ENCODE measurements at regions not wholly inside any gene's neighbourhood (a gene's known extent, or its start where the extent isn't known, plus 50 kb on each side); places are given as distances from the start of the nearest gene placed in this dataset.
A peak's percentile ranks its signal among the peaks of the same experiment; 100 is the strongest.
"Not testable (repeated sequence)": the region's sequence is repeated elsewhere in the genome, so short reads cannot be mapped to it uniquely, and the experiment has no call there.

DNA sequence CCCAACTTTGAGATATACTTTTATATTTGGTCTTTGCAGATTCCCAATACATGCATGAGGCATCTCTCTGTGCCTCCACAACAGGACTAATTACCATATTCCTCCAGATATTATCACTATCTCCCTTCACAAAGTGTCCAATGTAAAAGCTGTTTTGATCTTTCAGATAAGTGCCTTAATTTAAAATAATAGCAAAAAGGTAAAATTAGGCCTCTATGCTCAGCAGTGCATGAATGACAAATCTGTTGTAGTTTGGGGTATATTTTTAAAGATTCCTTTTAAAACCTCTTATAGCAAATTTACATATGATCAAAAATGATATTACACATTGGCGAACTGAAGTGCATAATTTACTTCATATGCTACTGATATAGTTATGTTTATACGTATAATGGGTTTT lies 369.2 kb upstream of the CCNH start:
- Histone ChIP-seq H3K27me3 (ENCODE audit: control insufficient read depth, insufficient read depth, low read length) (no peaks in the 10 kb centered on the region), H3K36me3 (ENCODE audit: control insufficient read depth, insufficient read depth, low read length) (no peaks in the 10 kb centered on the region), H3K9me3 (replicated peaks; ENCODE audit: control insufficient read depth, low read depth, low read length) (no peaks in the 10 kb centered on the region), H3K4me3 (ENCODE audit: low read length) (no peak overlapping the region), H3K27ac (ENCODE audit: low read length) (no peak overlapping the region), H3K4me1 (ENCODE audit: control insufficient read depth, insufficient read depth, low read length) (no peaks in the 10 kb centered on the region)
- no peak for DNase-seq
- WGBS (ENCODE audit: insufficient coverage), result no CpG with 5 or more reads among the region's 2 CpGs

DNA sequence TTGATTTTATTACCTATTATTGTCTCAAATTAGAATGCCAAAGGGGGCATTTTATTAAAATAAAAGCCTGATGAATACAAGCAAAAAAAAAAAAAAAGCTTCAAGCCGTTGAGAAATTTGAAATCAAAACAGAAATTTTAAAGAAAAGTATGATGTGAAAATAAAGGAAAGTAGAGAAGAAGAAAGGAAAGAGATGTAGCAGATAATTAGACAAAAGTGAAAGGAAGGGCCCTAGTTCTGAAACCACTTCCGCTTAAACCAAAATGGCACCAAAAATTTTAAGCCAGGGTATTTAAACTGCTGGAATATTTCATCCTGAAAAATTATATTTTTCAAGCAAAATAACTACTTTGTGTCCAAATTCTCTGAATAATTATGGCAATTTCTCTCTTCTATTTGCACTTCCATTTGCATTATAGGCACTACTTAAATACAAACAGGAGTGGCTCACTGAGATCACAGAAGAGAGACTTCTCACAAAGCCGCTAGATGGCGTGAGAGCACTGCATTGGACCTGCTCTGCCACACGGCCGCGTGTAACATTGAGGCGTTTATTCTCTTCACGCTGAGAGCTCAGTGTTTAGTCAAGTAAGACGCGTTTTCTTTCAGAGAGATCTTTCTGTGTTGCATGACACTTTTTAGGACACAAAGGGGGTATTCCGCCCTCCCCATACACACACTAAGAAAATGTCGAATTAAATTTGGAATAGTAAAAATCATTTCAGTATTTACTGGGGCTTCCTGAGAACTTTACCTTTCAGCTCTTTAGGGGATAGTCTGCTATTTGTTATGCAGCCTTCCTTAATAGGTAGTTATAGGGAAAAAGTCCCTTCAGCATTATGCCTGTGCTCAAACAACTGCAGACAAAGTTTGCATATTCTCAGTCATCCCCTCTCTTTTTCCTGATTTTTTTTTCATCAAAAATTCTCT lies 368.4 kb upstream of the CCNH start:
- no peaks in the 10 kb centered on the region for H3K9me3 ChIP-seq (replicated peaks; ENCODE audit: control insufficient read depth, low read depth, low read length)
- no peaks in the 10 kb centered on the region for H3K27me3 ChIP-seq (ENCODE audit: control insufficient read depth, insufficient read depth, low read length)
- 2% methylated on average over 7 of the region's 13 CpGs for WGBS (ENCODE audit: insufficient coverage)
- H3K27ac ChIP-seq (ENCODE audit: low read length), result no peak overlapping the region
- no peaks in the 10 kb centered on the region for H3K4me1 ChIP-seq (ENCODE audit: control insufficient read depth, insufficient read depth, low read length)
- H3K4me3 ChIP-seq (ENCODE audit: low read length), result no peak overlapping the region
- H3K36me3 ChIP-seq (ENCODE audit: control insufficient read depth, insufficient read depth, low read length), result no peaks in the 10 kb centered on the region
- peak; percentile 90 for DNase-seq

DNA sequence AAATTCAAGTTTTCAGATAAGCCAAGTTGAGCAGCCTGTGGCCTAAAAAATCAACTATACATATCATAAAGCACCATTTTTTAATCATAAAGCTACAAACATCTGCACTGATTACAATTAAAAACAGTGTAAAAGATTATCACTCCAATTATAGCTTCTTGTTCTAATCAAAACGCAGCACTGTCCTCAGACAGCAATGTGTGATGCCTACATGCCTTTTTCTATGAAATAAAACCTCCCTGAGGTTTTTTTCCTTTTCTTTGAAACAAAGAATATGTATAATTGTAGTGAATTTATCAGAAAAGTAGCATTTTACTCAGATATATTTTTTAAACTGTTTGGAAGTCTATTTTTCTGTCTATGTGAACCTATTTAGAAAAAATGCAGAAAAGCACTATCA lies 366.1 kb upstream of the CCNH start:
- Histone ChIP-seq H3K36me3 (ENCODE audit: control insufficient read depth, insufficient read depth, low read length) (no peaks in the 10 kb centered on the region), H3K27me3 (ENCODE audit: control insufficient read depth, insufficient read depth, low read length) (no peaks in the 10 kb centered on the region), H3K27ac (ENCODE audit: low read length) (no peak overlapping the region), H3K9me3 (replicated peaks; ENCODE audit: control insufficient read depth, low read depth, low read length) (no peaks in the 10 kb centered on the region), H3K4me1 (ENCODE audit: control insufficient read depth, insufficient read depth, low read length) (no peaks in the 10 kb centered on the region), H3K4me3 (ENCODE audit: low read length) (no peak overlapping the region)
- DNase-seq, result no peak
- no CpG with 5 or more reads among the region's 1 CpG for WGBS (ENCODE audit: insufficient coverage)

DNA sequence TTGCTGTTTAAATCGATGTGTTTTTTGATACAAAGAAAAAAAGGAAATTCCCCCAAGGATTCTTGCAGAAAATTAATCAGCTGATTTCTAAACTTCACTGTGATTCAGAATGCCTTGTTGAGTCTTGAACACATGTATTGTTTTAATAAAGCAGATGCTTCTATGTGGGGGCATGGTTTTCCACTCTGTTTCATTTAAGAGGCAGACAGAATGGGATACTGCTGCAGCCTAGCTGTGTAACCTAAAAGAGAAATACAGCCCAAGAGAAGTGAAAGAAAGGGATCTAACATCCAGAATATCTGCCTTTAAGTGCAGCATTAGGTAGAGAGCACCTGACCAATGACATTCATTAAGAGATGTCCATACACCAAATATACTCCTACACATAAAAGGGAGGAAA lies 365.1 kb upstream of the CCNH start:
- Histone ChIP-seq H3K4me1 (ENCODE audit: control insufficient read depth, insufficient read depth, low read length) (no peaks in the 10 kb centered on the region), H3K27ac (ENCODE audit: low read length) (no peak overlapping the region), H3K9me3 (replicated peaks; ENCODE audit: control insufficient read depth, low read depth, low read length) (no peaks in the 10 kb centered on the region), H3K36me3 (ENCODE audit: control insufficient read depth, insufficient read depth, low read length) (no peaks in the 10 kb centered on the region), H3K27me3 (ENCODE audit: control insufficient read depth, insufficient read depth, low read length) (no peaks in the 10 kb centered on the region), H3K4me3 (ENCODE audit: low read length) (no peak overlapping the region)
- no CpG with 5 or more reads among the region's 1 CpG for WGBS (ENCODE audit: insufficient coverage)
- DNase-seq, result no peak

DNA sequence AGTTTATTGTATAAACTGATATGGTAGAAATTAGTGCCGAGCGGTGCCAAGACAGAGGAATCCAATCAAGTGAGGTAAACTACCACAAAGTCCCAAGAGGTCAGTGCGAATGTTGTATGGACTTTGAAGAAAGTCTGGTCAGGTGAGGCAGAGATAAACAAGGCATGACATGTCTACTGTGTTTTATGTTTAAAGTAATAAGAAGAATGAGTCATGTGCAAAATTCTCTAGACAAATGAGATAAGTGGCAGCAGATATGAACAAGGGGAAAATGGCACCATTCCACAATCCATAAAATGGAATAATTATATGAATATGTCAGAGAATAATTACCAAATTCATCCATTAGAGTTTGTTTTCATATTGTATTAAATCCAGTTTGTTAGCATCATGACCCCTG lies 364.1 kb upstream of the CCNH start:
- H3K27me3 ChIP-seq (ENCODE audit: control insufficient read depth, insufficient read depth, low read length), result no peaks in the 10 kb centered on the region
- 94% methylated on average over 3 of the region's 3 CpGs for WGBS (ENCODE audit: insufficient coverage)

DNA sequence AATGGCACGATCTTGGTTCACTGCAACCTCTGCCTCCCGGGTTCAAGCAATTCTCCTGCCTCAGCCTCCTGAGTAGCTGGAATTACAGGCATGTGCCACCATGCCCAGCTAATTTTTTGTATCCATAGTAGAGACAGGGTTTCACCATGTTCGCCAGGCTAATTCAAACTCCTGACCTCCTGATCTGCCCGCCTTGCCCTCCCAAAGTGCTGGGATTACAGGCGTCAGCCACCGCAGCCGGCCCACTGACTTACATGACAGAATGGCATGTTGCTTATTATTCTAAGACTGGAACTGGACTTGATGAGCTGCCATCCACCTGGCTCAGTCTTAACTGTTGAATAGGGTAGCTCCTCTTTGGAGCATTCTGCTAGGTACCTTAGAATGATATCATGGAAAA lies 363.6 kb upstream of the CCNH start:
- not testable (repeated sequence) for H3K36me3 ChIP-seq (ENCODE audit: control insufficient read depth, insufficient read depth, low read length); H3K27ac ChIP-seq (ENCODE audit: low read length); H3K4me1 ChIP-seq (ENCODE audit: control insufficient read depth, insufficient read depth, low read length); H3K27me3 ChIP-seq (ENCODE audit: control insufficient read depth, insufficient read depth, low read length); H3K9me3 ChIP-seq (replicated peaks; ENCODE audit: control insufficient read depth, low read depth, low read length); H3K4me3 ChIP-seq (ENCODE audit: low read length); DNase-seq
- WGBS (ENCODE audit: insufficient coverage), result 87% methylated on average over 6 of the region's 7 CpGs

More for the DNA sequence above, 364.1 kb upstream of the CCNH start:
- DNase-seq, result no peak
- Histone ChIP-seq H3K4me3 (ENCODE audit: low read length) (no peak overlapping the region), H3K9me3 (replicated peaks; ENCODE audit: control insufficient read depth, low read depth, low read length) (no peaks in the 10 kb centered on the region), H3K4me1 (ENCODE audit: control insufficient read depth, insufficient read depth, low read length) (no peaks in the 10 kb centered on the region), H3K36me3 (ENCODE audit: control insufficient read depth, insufficient read depth, low read length) (no peaks in the 10 kb centered on the region), H3K27ac (ENCODE audit: low read length) (no peak overlapping the region)

DNA sequence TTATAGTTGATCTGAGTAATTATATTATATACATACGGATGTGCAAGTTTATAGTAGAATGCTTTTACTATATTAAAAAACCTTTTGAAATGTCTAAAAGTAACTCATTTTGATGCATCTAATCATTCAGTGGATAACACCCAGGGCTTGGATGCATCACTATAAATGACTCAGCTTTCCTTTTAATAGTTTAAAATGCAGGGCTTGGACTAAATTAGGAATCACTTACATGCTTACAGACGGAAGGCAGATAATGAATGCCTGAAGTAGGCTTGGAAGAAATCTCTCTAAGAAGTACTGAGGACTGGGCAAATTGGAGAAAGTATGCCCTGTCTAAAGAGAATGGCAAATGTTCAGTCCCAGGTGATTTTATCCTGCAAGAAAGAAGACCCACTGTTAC lies 362.5 kb upstream of the CCNH start:
- H3K27me3 ChIP-seq (ENCODE audit: control insufficient read depth, insufficient read depth, low read length), result no peaks in the 10 kb centered on the region
- no peaks in the 10 kb centered on the region for H3K4me1 ChIP-seq (ENCODE audit: control insufficient read depth, insufficient read depth, low read length)
- H3K9me3 ChIP-seq (replicated peaks; ENCODE audit: control insufficient read depth, low read depth, low read length), result no peaks in the 10 kb centered on the region
- DNase-seq, result no peak
- H3K27ac ChIP-seq (ENCODE audit: low read length), result no peak overlapping the region
- H3K4me3 ChIP-seq (ENCODE audit: low read length), result no peak overlapping the region
- H3K36me3 ChIP-seq (ENCODE audit: control insufficient read depth, insufficient read depth, low read length), result no peaks in the 10 kb centered on the region
- no CpG with 5 or more reads among the region's 2 CpGs for WGBS (ENCODE audit: insufficient coverage)

DNA sequence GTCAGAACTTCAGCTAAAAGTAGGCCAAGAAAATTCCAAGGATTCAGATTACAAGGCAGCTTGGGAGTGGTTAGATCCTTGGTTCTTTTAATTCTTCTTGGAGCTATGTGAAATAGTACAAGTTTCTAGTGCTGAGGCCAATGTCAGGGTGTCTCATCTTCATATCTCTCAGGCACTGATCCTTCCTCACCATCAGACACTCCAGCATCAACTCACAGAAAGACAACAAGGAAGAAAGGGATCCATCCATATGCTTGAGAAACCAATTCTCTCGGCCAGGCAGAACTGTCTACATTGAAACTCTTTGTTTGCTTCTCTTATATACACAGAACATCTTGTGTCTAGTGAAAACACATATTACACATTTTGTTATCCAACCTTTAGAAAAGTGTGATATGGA lies 362.1 kb upstream of the CCNH start:
- DNase-seq, result no peak
- H3K27me3 ChIP-seq (ENCODE audit: control insufficient read depth, insufficient read depth, low read length), result no peaks in the 10 kb centered on the region
- H3K27ac ChIP-seq (ENCODE audit: low read length), result no peak overlapping the region
- no CpG with 5 or more reads among the region's 1 CpG for WGBS (ENCODE audit: insufficient coverage)
- no peak overlapping the region for H3K4me3 ChIP-seq (ENCODE audit: low read length)
- H3K4me1 ChIP-seq (ENCODE audit: control insufficient read depth, insufficient read depth, low read length), result no peaks in the 10 kb centered on the region
- no peaks in the 10 kb centered on the region for H3K9me3 ChIP-seq (replicated peaks; ENCODE audit: control insufficient read depth, low read depth, low read length)
- no peaks in the 10 kb centered on the region for H3K36me3 ChIP-seq (ENCODE audit: control insufficient read depth, insufficient read depth, low read length)

DNA sequence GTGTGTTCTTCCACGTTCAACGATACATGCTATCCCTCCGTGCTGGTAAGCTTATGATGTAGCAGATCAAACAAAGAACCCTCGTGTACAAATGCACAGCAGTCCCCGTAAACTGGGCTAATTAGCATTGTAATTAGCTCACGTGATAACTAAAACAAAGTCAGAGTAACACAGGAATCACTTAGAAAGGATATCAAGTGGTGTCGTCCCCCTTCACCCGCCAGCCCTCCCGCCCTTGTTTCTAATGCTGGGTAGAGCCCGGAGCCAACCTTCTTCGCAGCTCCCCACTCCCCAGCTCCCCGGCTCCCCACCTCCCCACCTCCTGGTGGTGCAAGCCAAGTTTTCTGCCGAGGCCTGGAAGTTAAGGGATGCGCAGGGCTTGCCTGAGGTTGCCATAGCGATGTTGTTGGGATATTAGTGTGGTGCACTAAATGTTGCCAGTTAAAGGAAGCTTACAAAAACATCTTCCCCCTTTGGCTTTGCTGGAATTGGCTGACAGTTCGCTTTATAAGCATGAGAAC lies 357.9 kb upstream of the CCNH start:
- Histone ChIP-seq H3K27ac (ENCODE audit: low read length) (no peak overlapping the region), H3K9me3 (replicated peaks; ENCODE audit: control insufficient read depth, low read depth, low read length) (no peaks in the 10 kb centered on the region), H3K4me1 (ENCODE audit: control insufficient read depth, insufficient read depth, low read length) (no peaks in the 10 kb centered on the region), H3K4me3 (ENCODE audit: low read length) (no peak overlapping the region), H3K36me3 (ENCODE audit: control insufficient read depth, insufficient read depth, low read length) (no peaks in the 10 kb centered on the region), H3K27me3 (ENCODE audit: control insufficient read depth, insufficient read depth, low read length) (no peaks in the 10 kb centered on the region)
- no CpG with 5 or more reads among the region's 16 CpGs for WGBS (ENCODE audit: insufficient coverage)
- DNase-seq, result peak; percentile 2

DNA sequence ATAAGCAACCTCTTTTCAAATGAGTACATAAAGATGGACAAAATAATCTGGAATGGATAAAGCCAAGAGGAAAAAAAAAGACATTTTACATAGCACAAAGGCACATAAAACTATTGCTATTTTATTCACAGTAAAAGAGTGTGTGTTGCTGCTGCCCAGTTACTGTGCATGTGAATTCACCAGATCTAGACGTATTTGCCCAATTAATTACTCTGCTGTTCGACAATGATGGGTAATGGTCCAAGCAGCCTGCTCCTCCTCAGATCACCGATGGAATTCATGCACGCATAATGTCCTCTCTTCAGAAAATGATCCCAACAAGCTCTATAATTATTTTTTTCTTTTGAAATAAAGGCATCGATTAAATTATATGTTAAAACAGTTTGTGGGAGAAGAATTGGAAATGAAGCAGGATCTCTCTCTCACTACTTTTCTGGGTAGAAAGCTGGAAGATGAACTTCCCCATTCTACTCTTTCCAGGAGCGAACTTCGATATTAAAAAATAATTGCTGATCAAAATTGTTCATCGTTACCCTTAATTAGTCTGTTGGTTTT lies 357.4 kb upstream of the CCNH start:
- Histone ChIP-seq H3K4me1 (ENCODE audit: control insufficient read depth, insufficient read depth, low read length) (no peaks in the 10 kb centered on the region), H3K36me3 (ENCODE audit: control insufficient read depth, insufficient read depth, low read length) (no peaks in the 10 kb centered on the region), H3K9me3 (replicated peaks; ENCODE audit: control insufficient read depth, low read depth, low read length) (no peaks in the 10 kb centered on the region), H3K4me3 (ENCODE audit: low read length) (no peak overlapping the region), H3K27me3 (ENCODE audit: control insufficient read depth, insufficient read depth, low read length) (no peaks in the 10 kb centered on the region), H3K27ac (ENCODE audit: low read length) (no peak overlapping the region)
- no peak for DNase-seq
- 40% methylated on average over 1 of the region's 8 CpGs for WGBS (ENCODE audit: insufficient coverage)

Measured in muscle of leg (tissue), 3 donors.